H9 (cell line): ENCODE measurements at regions not wholly inside any gene's neighbourhood (a gene's known extent, or its start where the extent isn't known, plus 50 kb on each side); places are given as distances from the start of the nearest gene placed in this dataset.

ENCODE experiments used
- DNase-seq: peaks from one replicate; pipeline ENCODE4 v3.0.0-alpha.2; 2017
- H2AFZ ChIP-seq: one replicate; pipeline ENCODE4 v1.6.1; 2013; ENCODE audit warnings: mild to moderate bottlenecking, low read length, control low read depth, moderate library complexity
- H2AK5ac ChIP-seq: 2 replicates; pipeline ENCODE4 v1.6.1; 2013; ENCODE audit warnings: low read length, control low read depth, mixed read lengths; ENCODE audit not compliant: insufficient read length
- H2BK120ac ChIP-seq: one replicate; pipeline ENCODE4 v1.6.1; 2013; ENCODE audit warnings: low read depth, mild to moderate bottlenecking, low read length, control low read depth, inconsistent platforms; ENCODE audit not compliant: poor library complexity, severe bottlenecking
- H2BK12ac ChIP-seq: 2 replicates; pipeline ENCODE4 v1.6.1; 2013; ENCODE audit warnings: low read length, control low read depth, mixed read lengths, low read depth; ENCODE audit not compliant: insufficient read length
- H2BK15ac ChIP-seq: 2 replicates; pipeline ENCODE4 v1.6.1; 2013; ENCODE audit warnings: low read depth, low read length, control low read depth
- H2BK20ac ChIP-seq: one replicate; pipeline ENCODE4 v1.6.1; 2013; ENCODE audit warnings: low read depth, mild to moderate bottlenecking, low read length, control low read depth, inconsistent platforms; ENCODE audit not compliant: poor library complexity, severe bottlenecking
- H2BK5ac ChIP-seq: 2 replicates; pipeline ENCODE4 v1.6.1; 2013; ENCODE audit warnings: low read length, control low read depth, mixed read lengths; ENCODE audit not compliant: insufficient read length
- H3K14ac ChIP-seq: 2 replicates; pipeline ENCODE4 v1.6.1; 2013; ENCODE audit warnings: low read length, control low read depth; ENCODE audit not compliant: insufficient read depth
- H3K18ac ChIP-seq: 2 replicates; pipeline ENCODE4 v1.6.1; 2013; ENCODE audit warnings: low read depth, mild to moderate bottlenecking, mixed read lengths, low read length, control low read depth; ENCODE audit not compliant: insufficient read length
- H3K23ac ChIP-seq: 2 replicates; pipeline ENCODE4 v1.6.1; 2013; ENCODE audit warnings: low read length, control low read depth, mixed read lengths, low read depth; ENCODE audit not compliant: insufficient read length
- H3K23me2 ChIP-seq: 2 replicates; pipeline ENCODE4 v1.6.1; 2013; ENCODE audit warnings: low read depth, mild to moderate bottlenecking, mixed read lengths, low read length, control low read depth; ENCODE audit not compliant: insufficient read length, poor library complexity, severe bottlenecking
- H3K27ac ChIP-seq: 2 replicates; pipeline ENCODE4 v1.5.1; 2013; ENCODE audit warnings: low read length, control low read depth, mixed read lengths, low read depth; ENCODE audit not compliant: insufficient read length
- H3K27me3 ChIP-seq: 2 replicates; pipeline ENCODE4 v1.6.1; 2013; ENCODE audit warnings: low read length, control low read depth, inconsistent platforms; ENCODE audit not compliant: insufficient read depth
- H3K4ac ChIP-seq: 2 replicates; pipeline ENCODE4 v1.6.1; 2013; ENCODE audit warnings: low read depth, mild to moderate bottlenecking, control low read depth, inconsistent platforms, low read length, moderate library complexity
- H3K4me1 ChIP-seq: 2 replicates; pipeline ENCODE4 v1.6.1; 2013; ENCODE audit warnings: low read length, control low read depth, inconsistent platforms; ENCODE audit not compliant: insufficient read depth
- H3K4me2 ChIP-seq: 2 replicates; pipeline ENCODE4 v1.6.1; 2013; ENCODE audit warnings: low read length, control low read depth, mixed read lengths; ENCODE audit not compliant: insufficient read length, insufficient read depth
- H3K56ac ChIP-seq: 2 replicates; pipeline ENCODE4 v1.6.1; 2013; ENCODE audit warnings: low read depth, mild to moderate bottlenecking, mixed read lengths, low read length, control low read depth; ENCODE audit not compliant: insufficient read length
- H3K79me1 ChIP-seq: 2 replicates; pipeline ENCODE4 v1.6.1; 2013; ENCODE audit warnings: low read depth, mild to moderate bottlenecking, moderate library complexity, low read length, control low read depth, inconsistent platforms; ENCODE audit not compliant: insufficient read depth, poor library complexity, severe bottlenecking
- H3K79me2 ChIP-seq: 2 replicates; pipeline ENCODE4 v1.6.1; 2013; ENCODE audit warnings: low read length, control low read depth, inconsistent platforms; ENCODE audit not compliant: insufficient read depth
- H3K9ac ChIP-seq: 2 replicates; pipeline ENCODE4 v1.6.1; 2013; ENCODE audit warnings: low read length, control low read depth, mixed read lengths; ENCODE audit not compliant: insufficient read length; ENCODE audit errors: extremely low read depth
- H3K9me3 ChIP-seq: one replicate; pipeline ENCODE4 v1.6.1; 2013; ENCODE audit warnings: low read depth, low read length, inconsistent platforms; ENCODE audit not compliant: control insufficient read depth
- H3T11ph ChIP-seq: one replicate; pipeline ENCODE4 v1.6.1; 2013; ENCODE audit warnings: mild to moderate bottlenecking, low read length, control low read depth, inconsistent platforms
- H4K20me1 ChIP-seq: one replicate; pipeline ENCODE4 v1.6.1; 2013; ENCODE audit not compliant: control insufficient read depth, insufficient read length, insufficient read depth
- H4K5ac ChIP-seq: 2 replicates; pipeline ENCODE4 v1.6.1; 2013; ENCODE audit warnings: low read depth, mild to moderate bottlenecking, mixed read lengths, low read length, control low read depth; ENCODE audit not compliant: insufficient read length
- H4K8ac ChIP-seq: replicated peaks from 2 replicates; pipeline ENCODE4 v1.6.1; 2013; ENCODE audit warnings: low read length, control low read depth, mixed read lengths, low read depth; ENCODE audit not compliant: insufficient read length
- H4K91ac ChIP-seq: 2 replicates; pipeline ENCODE4 v1.6.1; 2013; ENCODE audit warnings: low read depth, mild to moderate bottlenecking, moderate library complexity, mixed read lengths, low read length, control low read depth; ENCODE audit not compliant: insufficient read length
- H3K27ac Mint-ChIP-seq, 3 experiments: 2 replicates in 2 of 3; 3 replicates in 1 of 3; pipeline ENCODE4 v1.8.0; 2020 to 2021; ENCODE audit warnings: mixed read lengths in 3 of 3, mild to moderate bottlenecking in 1 of 3, moderate library complexity in 1 of 3
- H3K27me3 Mint-ChIP-seq: 2 replicates; pipeline ENCODE4 v1.8.0; 2021; ENCODE audit warnings: low read depth, mild to moderate bottlenecking, moderate library complexity, mixed read lengths
- H3K36me3 Mint-ChIP-seq, 3 experiments: 2 replicates in 2 of 3; 3 replicates in 1 of 3; pipeline ENCODE4 v1.8.0; 2020 to 2021; ENCODE audit warnings: low read depth in 3 of 3, mixed read lengths in 3 of 3; ENCODE audit not compliant: insufficient read depth in 1 of 3
- H3K4me1 Mint-ChIP-seq, 2 experiments: 2 replicates each; pipeline ENCODE4 v1.8.0; 2020; ENCODE audit warnings: mixed read lengths in 2 of 2
- H3K4me3 Mint-ChIP-seq, 2 experiments: 2 replicates in 1 of 2; 3 replicates in 1 of 2; pipeline ENCODE4 v1.8.0; 2020 to 2021; ENCODE audit warnings: mild to moderate bottlenecking in 2 of 2, mixed read lengths in 2 of 2, moderate library complexity in 1 of 2
- H3K9me3 Mint-ChIP-seq, 2 experiments: 2 replicates in 1 of 2; 3 replicates in 1 of 2; pipeline ENCODE4 v1.8.0; 2020; ENCODE audit warnings: mild to moderate bottlenecking in 2 of 2, mixed read lengths in 2 of 2, moderate library complexity in 1 of 2
- WGBS: extraction: QIAGEN DNeasy Blood & Tissue Kit; methylation state at CpG from one replicate; pipeline ENCODE4 v1.1.7; 2013; ENCODE audit warnings: missing lambda C conversion rate, low lambda C conversion rate, mixed read lengths; ENCODE audit not compliant: insufficient read length; ENCODE audit errors: extremely low coverage; 5-methylcytosine and 5-hydroxymethylcytosine counted together
- TF ChIP-seq, protein P1 (sequence below): fragments of 200-600 bp; sonication (generic); conservative IDR thresholded peaks from 3 replicates; pipeline ENCODE4 v1.8.0; 2021; ENCODE audit warnings: antibody characterized with exemption, mild to moderate bottlenecking

DNA sequence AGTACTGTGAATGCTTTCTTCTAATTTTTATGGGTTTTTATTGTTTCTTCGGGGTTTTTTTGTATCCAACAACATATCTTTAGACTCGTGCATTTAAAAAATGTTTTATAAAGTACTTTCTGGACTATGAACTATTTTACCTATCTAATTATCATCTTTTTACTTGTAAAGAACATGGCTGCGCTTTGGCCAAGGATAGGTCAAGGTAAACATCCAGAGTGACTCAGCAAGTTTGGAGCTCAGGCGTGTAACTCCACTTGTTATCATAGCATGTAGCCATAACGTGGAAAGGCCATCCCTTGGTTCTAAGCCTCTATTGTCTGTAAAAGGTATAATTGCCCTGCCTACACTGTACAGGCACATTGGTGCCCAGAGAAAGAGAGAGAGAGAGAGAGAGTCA lies 818.0 kb upstream of the GOT2 start:
- TF ChIP-seq, protein P1, sequence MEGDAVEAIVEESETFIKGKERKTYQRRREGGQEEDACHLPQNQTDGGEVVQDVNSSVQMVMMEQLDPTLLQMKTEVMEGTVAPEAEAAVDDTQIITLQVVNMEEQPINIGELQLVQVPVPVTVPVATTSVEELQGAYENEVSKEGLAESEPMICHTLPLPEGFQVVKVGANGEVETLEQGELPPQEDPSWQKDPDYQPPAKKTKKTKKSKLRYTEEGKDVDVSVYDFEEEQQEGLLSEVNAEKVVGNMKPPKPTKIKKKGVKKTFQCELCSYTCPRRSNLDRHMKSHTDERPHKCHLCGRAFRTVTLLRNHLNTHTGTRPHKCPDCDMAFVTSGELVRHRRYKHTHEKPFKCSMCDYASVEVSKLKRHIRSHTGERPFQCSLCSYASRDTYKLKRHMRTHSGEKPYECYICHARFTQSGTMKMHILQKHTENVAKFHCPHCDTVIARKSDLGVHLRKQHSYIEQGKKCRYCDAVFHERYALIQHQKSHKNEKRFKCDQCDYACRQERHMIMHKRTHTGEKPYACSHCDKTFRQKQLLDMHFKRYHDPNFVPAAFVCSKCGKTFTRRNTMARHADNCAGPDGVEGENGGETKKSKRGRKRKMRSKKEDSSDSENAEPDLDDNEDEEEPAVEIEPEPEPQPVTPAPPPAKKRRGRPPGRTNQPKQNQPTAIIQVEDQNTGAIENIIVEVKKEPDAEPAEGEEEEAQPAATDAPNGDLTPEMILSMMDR, result no peak
- Histone ChIP-seq H3K23ac (no peak overlapping the region), H3K27ac (no peak overlapping the region), H4K91ac (no peak overlapping the region), H3K9me3 (no peaks in the 10 kb centered on the region), H3K14ac (no peak overlapping the region), H3K79me1 (no peaks in the 10 kb centered on the region), H3K18ac (no peak overlapping the region), H4K20me1 (no peaks in the 10 kb centered on the region), H3K56ac (no peak overlapping the region), H3K4me2 (no peak overlapping the region), H4K5ac (no peak overlapping the region), H2BK20ac (no peak overlapping the region), H3K9ac (no peak overlapping the region), H2BK12ac (no peak overlapping the region), H2BK15ac (no peak overlapping the region), H3K4ac (no peak overlapping the region), H2AFZ (no peak overlapping the region), H3K79me2 (no peaks in the 10 kb centered on the region), H2BK120ac (no peak overlapping the region), H3T11ph (no peak overlapping the region), H3K27me3 (no peaks in the 10 kb centered on the region), H2AK5ac (no peak overlapping the region), H3K23me2 (no peaks in the 10 kb centered on the region), H2BK5ac (no peak overlapping the region), H3K4me1 (no peaks in the 10 kb centered on the region), H4K8ac (no peak overlapping the region)
- no peak for DNase-seq
- Mint-ChIP-seq H3K4me1 (peaks cover 0 to 3% of the 10 kb centered on the region in 2 experiments; a peak in 1 of 4 replicates), H3K36me3 (no peaks in the 10 kb centered on the region), H3K27me3 (no peaks in the 10 kb centered on the region), H3K4me3 (no peak overlapping the region), H3K9me3 (no peaks in the 10 kb centered on the region), H3K27ac (no peak overlapping the region)
- WGBS, result no CpG with 5 or more reads among the region's 5 CpGs
